ENCODE measurements at regions not wholly inside any gene's neighbourhood (a gene's known extent, or its start where the extent isn't known, plus 50 kb on each side); places are given as distances from the start of the nearest gene placed in this dataset.

GRCh38 chr6:86723151-86723550, 214.2 kb upstream of the HTR1E start:
- TF ChIP-seq CTCF (conservative IDR thresholded peaks at IDR 0.05; ENCODE audit: low read length) = no peak
- no peak for TF ChIP-seq EZH2phosphoT487 (IDR thresholded peaks at IDR 0.05; ENCODE audit: borderline replicate concordance, low read depth, low read length)

All from OCI-LY7 (cell line).